ENCODE measurements at regions not wholly inside any gene's neighbourhood (a gene's known extent, or its start where the extent isn't known, plus 50 kb on each side); places are given as distances from the start of the nearest gene placed in this dataset.

GRCh38 chr16:86660623-86661022, 82.3 kb downstream of the FOXL1 start:
- H2AFZ ChIP-seq: no peak overlapping the region
- H3K4me1 ChIP-seq (ENCODE audit: insufficient read depth): peaks cover 43% of the 10 kb centered on the region
- no peaks in the 10 kb centered on the region for H3K9me3 ChIP-seq (ENCODE audit: low read depth)
- 96 to 99% methylated on average over 4 of the region's 4 CpGs for WGBS, 2 experiments (ENCODE audit: low coverage in 1 of 2, low lambda C conversion rate in 2 of 2, missing lambda C conversion rate in 2 of 2)
- no peak overlapping the region for H3K4me2 ChIP-seq (ENCODE audit: unreplicated experiment)
- no peak overlapping the region for H3K27ac ChIP-seq
- no peaks in the 10 kb centered on the region for H4K20me1 ChIP-seq (ENCODE audit: insufficient read depth)
- no peak overlapping the region for H3K4me3 ChIP-seq
- no peak for DNase-seq
- H3K9ac ChIP-seq: no peak overlapping the region
- TF ChIP-seq EZH2 (IDR thresholded peaks at IDR 0.05; ENCODE audit: insufficient read depth, poor library complexity, severe bottlenecking) (no peak), EZH2phosphoT487 (IDR thresholded peaks at IDR 0.05; ENCODE audit: insufficient read depth, low read depth) (no peak)
- in situ Hi-C loops (cut with MboI): no loop called here
- no peaks in the 10 kb centered on the region for H3K9me2 ChIP-seq (ENCODE audit: insufficient read depth)
- peaks cover 44% of the 10 kb centered on the region for H3F3A ChIP-seq (ENCODE audit: insufficient read depth)
- no peaks in the 10 kb centered on the region for H3K27me3 ChIP-seq (replicated peaks; ENCODE audit: insufficient read depth)
- H3K36me3 ChIP-seq (ENCODE audit: low read depth): no peaks in the 10 kb centered on the region
- no peaks in the 10 kb centered on the region for H3K79me2 ChIP-seq (ENCODE audit: insufficient read depth)

GRCh38 chr16:86661706-86662105, 83.4 kb downstream of the FOXL1 start:
- peak; percentile 65 for DNase-seq
- H3K27ac ChIP-seq: peak overlapping the region; percentile 60
- WGBS, 2 experiments (ENCODE audit: low coverage in 1 of 2, low lambda C conversion rate in 2 of 2, missing lambda C conversion rate in 2 of 2): 16 to 22% methylated on average over 8 of the region's 8 CpGs

GRCh38 chr16:86662195-86662594, 83.8 kb downstream of the FOXL1 start:
- H3K4me2 ChIP-seq (ENCODE audit: unreplicated experiment): peak overlapping the region; percentile 68
- 4% methylated on average over 5 of the region's 5 CpGs for WGBS, 2 experiments (ENCODE audit: low coverage in 1 of 2, low lambda C conversion rate in 2 of 2, missing lambda C conversion rate in 2 of 2)
- TF ChIP-seq EZH2phosphoT487 (IDR thresholded peaks at IDR 0.05; ENCODE audit: insufficient read depth, low read depth): no peak
- TF ChIP-seq EZH2 (IDR thresholded peaks at IDR 0.05; ENCODE audit: insufficient read depth, poor library complexity, severe bottlenecking): no peak

More at GRCh38 chr16:86661706-86662105, 83.4 kb downstream of the FOXL1 start:
- TF ChIP-seq EZH2phosphoT487 (IDR thresholded peaks at IDR 0.05; ENCODE audit: insufficient read depth, low read depth): no peak
- no peak for TF ChIP-seq EZH2 (IDR thresholded peaks at IDR 0.05; ENCODE audit: insufficient read depth, poor library complexity, severe bottlenecking)
- H3K36me3 ChIP-seq (ENCODE audit: low read depth): no peaks in the 10 kb centered on the region
- no peaks in the 10 kb centered on the region for H4K20me1 ChIP-seq (ENCODE audit: insufficient read depth)
- in situ Hi-C loops (cut with MboI): no loop called here
- peaks cover 47% of the 10 kb centered on the region for H3K4me1 ChIP-seq (ENCODE audit: insufficient read depth)
- peaks cover 50% of the 10 kb centered on the region for H3F3A ChIP-seq (ENCODE audit: insufficient read depth)
- no peaks in the 10 kb centered on the region for H3K27me3 ChIP-seq (replicated peaks; ENCODE audit: insufficient read depth)
- peak overlapping the region; percentile 55 for H3K9ac ChIP-seq
- H3K9me3 ChIP-seq (ENCODE audit: low read depth): no peaks in the 10 kb centered on the region
- 0 out of 2 replicates have a peak overlapping the region, but pooled peaks have one; percentile 6 for H2AFZ ChIP-seq
- H3K4me3 ChIP-seq: no peak overlapping the region; the same call in 1 of the 2 replicates
- H3K9me2 ChIP-seq (ENCODE audit: insufficient read depth): no peaks in the 10 kb centered on the region
- peak overlapping the region; percentile 68 for H3K4me2 ChIP-seq (ENCODE audit: unreplicated experiment)
- no peaks in the 10 kb centered on the region for H3K79me2 ChIP-seq (ENCODE audit: insufficient read depth)

GRCh38 chr16:86662740-86663139, 84.4 kb downstream of the FOXL1 start:
- no peak for DNase-seq
- 65 to 69% methylated on average over 3 of the region's 3 CpGs for WGBS, 2 experiments (ENCODE audit: low coverage in 1 of 2, low lambda C conversion rate in 2 of 2, missing lambda C conversion rate in 2 of 2)
- Histone ChIP-seq H3K4me2 (ENCODE audit: unreplicated experiment) (peak overlapping the region; percentile 68), H4K20me1 (ENCODE audit: insufficient read depth) (no peaks in the 10 kb centered on the region), H3K4me3 (no peak overlapping the region), H3K9me3 (ENCODE audit: low read depth) (no peaks in the 10 kb centered on the region), H3K9me2 (ENCODE audit: insufficient read depth) (no peaks in the 10 kb centered on the region), H3K27me3 (replicated peaks; ENCODE audit: insufficient read depth) (no peaks in the 10 kb centered on the region), H3F3A (ENCODE audit: insufficient read depth) (peaks cover 50% of the 10 kb centered on the region), H3K36me3 (ENCODE audit: low read depth) (no peaks in the 10 kb centered on the region), H3K9ac (peak overlapping the region; percentile 55), H3K4me1 (ENCODE audit: insufficient read depth) (peaks cover 52% of the 10 kb centered on the region), H2AFZ (no peak overlapping the region), H3K79me2 (ENCODE audit: insufficient read depth) (no peaks in the 10 kb centered on the region), H3K27ac (peak overlapping the region; percentile 60)
- in situ Hi-C loops (cut with MboI): no loop called here
- TF ChIP-seq EZH2phosphoT487 (IDR thresholded peaks at IDR 0.05; ENCODE audit: insufficient read depth, low read depth) (no peak), EZH2 (IDR thresholded peaks at IDR 0.05; ENCODE audit: insufficient read depth, poor library complexity, severe bottlenecking) (no peak)

More at GRCh38 chr16:86662195-86662594, 83.8 kb downstream of the FOXL1 start:
- Histone ChIP-seq H3K36me3 (ENCODE audit: low read depth) (no peaks in the 10 kb centered on the region), H3K4me1 (ENCODE audit: insufficient read depth) (peaks cover 52% of the 10 kb centered on the region), H4K20me1 (ENCODE audit: insufficient read depth) (no peaks in the 10 kb centered on the region), H3K27me3 (replicated peaks; ENCODE audit: insufficient read depth) (no peaks in the 10 kb centered on the region), H2AFZ (no peak overlapping the region), H3F3A (ENCODE audit: insufficient read depth) (peaks cover 50% of the 10 kb centered on the region), H3K4me3 (no peak overlapping the region; the same call in 1 of the 2 replicates), H3K79me2 (ENCODE audit: insufficient read depth) (no peaks in the 10 kb centered on the region), H3K9ac (peak overlapping the region; percentile 55), H3K9me2 (ENCODE audit: insufficient read depth) (no peaks in the 10 kb centered on the region), H3K9me3 (ENCODE audit: low read depth) (no peaks in the 10 kb centered on the region), H3K27ac (peak overlapping the region; percentile 60)
- in situ Hi-C loops (cut with MboI): no loop called here
- DNase-seq: peak; percentile 77

All from GM23248 (cell line).